IMR-90 (cell line): ENCODE measurements at regions not wholly inside any gene's neighbourhood (a gene's known extent, or its start where the extent isn't known, plus 50 kb on each side); places are given as distances from the start of the nearest gene placed in this dataset.

Experiments
- ATAC-seq: fragments of 200-7000 bp; cut with Tn5 transposase; 2 replicates; pipeline ENCODE4 v1.9.1; 2020; ENCODE audit warnings: low read depth, mild to moderate bottlenecking, moderate library complexity
- BruUV-seq: library from RNA; stranded (reverse); fragments of 400-500 nt; replicated peaks from 2 replicates; lab custom pipeline; 2021; lab: Mats Ljungman, UMichigan
- CTCF ChIA-PET: fragments of 300-600 bp; formaldehyde crosslinking; extraction: SDS; loops from one replicate; lab custom pipeline; 2021; ENCODE audit warnings: antibody characterized with exemption; lab: Yijun Ruan, JAX
- POLR2A ChIA-PET: fragments of 300-600 bp; sonication (Branson Sonifier 250); formaldehyde crosslinking; loops from one replicate; lab custom pipeline; 2022; ENCODE audit warnings: antibody characterized with exemption; ENCODE audit not compliant: unreplicated experiment; lab: Charles Lee
- DNase-seq: peaks from one replicate; pipeline ENCODE4 v3.0.0; 2013
- H2AFZ ChIP-seq: replicated peaks from 2 replicates; pipeline ENCODE3; 2013; ENCODE audit warnings: low read length, mild to moderate bottlenecking; ENCODE audit not compliant: poor library complexity
- H2AK5ac ChIP-seq: 2 replicates; pipeline ENCODE4 v1.6.1; 2013; ENCODE audit warnings: low read depth, low read length, inconsistent platforms
- H2AK9ac ChIP-seq: replicated peaks from 2 replicates; pipeline ENCODE3; 2013; ENCODE audit warnings: mild to moderate bottlenecking, low read depth, low read length, moderate library complexity; ENCODE audit not compliant: poor library complexity
- H2BK120ac ChIP-seq: 2 replicates; pipeline ENCODE4 v1.6.1; 2013; ENCODE audit warnings: low read depth, low read length, inconsistent platforms
- H2BK15ac ChIP-seq: 3 replicates; pipeline ENCODE4 v1.6.1; 2013; ENCODE audit warnings: low read depth, low read length, inconsistent platforms
- H2BK20ac ChIP-seq: 2 replicates; pipeline ENCODE4 v1.6.1; 2013; ENCODE audit warnings: low read depth, mild to moderate bottlenecking, inconsistent platforms, low read length, moderate library complexity
- H2BK5ac ChIP-seq: 2 replicates; pipeline ENCODE4 v1.6.1; 2013; ENCODE audit warnings: mild to moderate bottlenecking, low read depth, low read length, inconsistent platforms; ENCODE audit not compliant: poor library complexity, severe bottlenecking
- H3K14ac ChIP-seq: replicated peaks from 2 replicates; pipeline ENCODE4 v1.6.1; 2013; ENCODE audit warnings: low read depth, low read length, inconsistent platforms
- H3K18ac ChIP-seq: 2 replicates; pipeline ENCODE4 v1.6.1; 2013; ENCODE audit warnings: low read depth, low read length, control low read depth
- H3K23ac ChIP-seq: 2 replicates; pipeline ENCODE4 v1.6.1; 2013; ENCODE audit warnings: low read depth, low read length, inconsistent platforms
- H3K27ac ChIP-seq: 2 replicates; pipeline ENCODE4 v1.5.1; 2013; ENCODE audit warnings: mild to moderate bottlenecking, control low read depth, low read length; ENCODE audit not compliant: insufficient read depth
- H3K27me3 ChIP-seq: 2 replicates; pipeline ENCODE4 v1.6.1; 2013; ENCODE audit warnings: low read length; ENCODE audit not compliant: control insufficient read depth, insufficient read depth
- H3K36me3 ChIP-seq: 2 replicates; pipeline ENCODE4 v1.6.1; 2013; ENCODE audit warnings: low read length, mixed read lengths; ENCODE audit not compliant: control insufficient read depth, insufficient read depth
- H3K4ac ChIP-seq: 2 replicates; pipeline ENCODE4 v1.6.1; 2013; ENCODE audit warnings: low read depth, low read length, inconsistent platforms
- H3K4me1 ChIP-seq: 2 replicates; pipeline ENCODE4 v1.6.1; 2013; ENCODE audit warnings: low read length, mixed read lengths; ENCODE audit not compliant: control insufficient read depth, insufficient read depth
- H3K4me2 ChIP-seq: 2 replicates; pipeline ENCODE4 v1.6.1; 2013; ENCODE audit warnings: low read depth, mild to moderate bottlenecking, control low read depth, low read length, moderate library complexity
- H3K4me3 ChIP-seq: 2 replicates; pipeline ENCODE4 v1.5.1; 2013; ENCODE audit warnings: low read depth, mild to moderate bottlenecking, control low read depth, low read length, moderate library complexity; ENCODE audit not compliant: insufficient read depth
- H3K56ac ChIP-seq: 2 replicates; pipeline ENCODE4 v1.6.1; 2013; ENCODE audit warnings: low read length, inconsistent platforms; ENCODE audit not compliant: insufficient read depth; ENCODE audit errors: extremely low read depth
- H3K79me1 ChIP-seq, 2 experiments: 2 replicates each; pipeline ENCODE4 v1.6.1; 2013; ENCODE audit warnings: low read length in 2 of 2, inconsistent platforms in 1 of 2, low read depth in 1 of 2
- H3K9ac ChIP-seq: 2 replicates; pipeline ENCODE4 v1.6.1; 2013; ENCODE audit warnings: low read depth, low read length, control low read depth
- H3K9me1 ChIP-seq: 2 replicates; pipeline ENCODE4 v1.6.1; 2013; ENCODE audit warnings: low read length, inconsistent platforms; ENCODE audit not compliant: insufficient read depth
- H3K9me3 ChIP-seq: 2 replicates; pipeline ENCODE4 v1.6.1; 2013; ENCODE audit warnings: low read length; ENCODE audit not compliant: control insufficient read depth, insufficient read depth
- H4K20me1 ChIP-seq: 2 replicates; pipeline ENCODE4 v1.6.1; 2013; ENCODE audit warnings: low read length, inconsistent platforms; ENCODE audit not compliant: insufficient read depth
- H4K5ac ChIP-seq: 2 replicates; pipeline ENCODE4 v1.6.1; 2013; ENCODE audit warnings: mild to moderate bottlenecking, low read depth, low read length, control low read depth
- H4K8ac ChIP-seq, 2 experiments: 2 replicates each; pipeline ENCODE4 v1.6.1; 2013; ENCODE audit warnings: low read depth in 2 of 2, low read length in 2 of 2, control low read depth in 1 of 2, inconsistent platforms in 1 of 2
- H4K91ac ChIP-seq: 2 replicates; pipeline ENCODE4 v1.6.1; 2013; ENCODE audit warnings: low read depth, low read length, inconsistent platforms; ENCODE audit not compliant: insufficient read depth
- BHLHE40 ChIP-seq: fragments of 150-350 bp; IDR thresholded peaks from 2 replicates; pipeline ENCODE4 v1.6.1; 2016; ENCODE audit warnings: mild to moderate bottlenecking, low read depth, low read length
- CEBPB ChIP-seq: IDR thresholded peaks from 2 replicates; pipeline ENCODE4 v1.6.1; 2012; ENCODE audit warnings: low read depth, low read length, improper control_type of control experiment
- CHD1 ChIP-seq: IDR thresholded peaks from 2 replicates; pipeline ENCODE4 v1.6.1; 2012; ENCODE audit warnings: low read depth, low read length, improper control_type of control experiment
- CTCF ChIP-seq: conservative IDR thresholded peaks from 2 replicates; pipeline ENCODE4 v1.5.1; 2012; ENCODE audit warnings: mild to moderate bottlenecking, low read depth, low read length, improper control_type of control experiment
- FOS ChIP-seq: fragments of 150-350 bp; IDR thresholded peaks from 2 replicates; pipeline ENCODE4 v1.6.1; 2016; ENCODE audit warnings: low read depth, low read length
- MAFK ChIP-seq: IDR thresholded peaks from 2 replicates; pipeline ENCODE4 v1.6.1; 2012; ENCODE audit warnings: low read depth, low read length, improper control_type of control experiment
- MAZ ChIP-seq: IDR thresholded peaks from 2 replicates; pipeline ENCODE4 v1.6.1; 2012; ENCODE audit warnings: low read depth, mild to moderate bottlenecking, low read length, improper control_type of control experiment, moderate library complexity, borderline replicate concordance
- MXI1 ChIP-seq: IDR thresholded peaks from 2 replicates; pipeline ENCODE4 v1.6.1; 2012; ENCODE audit warnings: low read depth, mild to moderate bottlenecking, low read length, moderate library complexity, borderline replicate concordance
- NFE2L2 ChIP-seq: fragments of 150-350 bp; IDR thresholded peaks from 2 replicates; pipeline ENCODE4 v1.6.1; 2016; ENCODE audit warnings: low read depth, mild to moderate bottlenecking, low read length
- POLR2A ChIP-seq: IDR thresholded peaks from 2 replicates; pipeline ENCODE4 v1.6.1; 2012; ENCODE audit warnings: mild to moderate bottlenecking, low read depth, low read length
- RAD21 ChIP-seq: IDR thresholded peaks from 2 replicates; pipeline ENCODE4 v1.6.1; 2012; ENCODE audit warnings: low read length, improper control_type of control experiment
- RCOR1 ChIP-seq: IDR thresholded peaks from 2 replicates; pipeline ENCODE4 v1.6.1; 2012; ENCODE audit warnings: mild to moderate bottlenecking, low read length, improper control_type of control experiment; ENCODE audit not compliant: insufficient replicate concordance
- RFX5 ChIP-seq: IDR thresholded peaks from 2 replicates; pipeline ENCODE4 v1.8.0; 2012; ENCODE audit warnings: low read depth, mild to moderate bottlenecking, low read length, moderate library complexity
- SMC3 ChIP-seq: fragments of 150-350 bp; IDR thresholded peaks from 2 replicates; pipeline ENCODE4 v1.6.1; 2016; ENCODE audit warnings: low read depth, mild to moderate bottlenecking, antibody characterized with exemption, low read length, moderate library complexity
- USF2 ChIP-seq: fragments of 150-350 bp; IDR thresholded peaks from 2 replicates; pipeline ENCODE4 v1.6.1; 2017; ENCODE audit warnings: mild to moderate bottlenecking, antibody characterized with exemption, low read length, low read depth
- WGBS, 2 experiments: methylation state at CpG; one replicate each; pipeline versions ENCODE4 v1.1.5 to v1.1.7; 2013; ENCODE audit warnings: missing lambda C conversion rate in 2 of 2; ENCODE audit not compliant: insufficient read length in 1 of 2; ENCODE audit errors: extremely low coverage in 2 of 2; 5-methylcytosine and 5-hydroxymethylcytosine counted together
- dilution Hi-C: fragments of 300-500 bp; cut with HindIII; formaldehyde crosslinking; loops from one replicate; pipeline ENCODE4 v1.14.3; 2018; ENCODE audit warnings: low sequenced_read_pairs; ENCODE audit not compliant: unreplicated experiment
- in situ Hi-C: fragments of 300-500 bp; cut with MboI; formaldehyde crosslinking; loops from 3 replicates; pipeline ENCODE4 v1.14.3; 2019; ENCODE audit warnings: low sequenced_read_pairs, inconsistent platforms, mixed read lengths
- intact Hi-C: fragments of 100-400 bp; cut with micrococcal nuclease; formaldehyde crosslinking; loops from 2 replicates; pipeline ENCODE4 v1.10.0; 2022
- TF ChIP-seq, protein P1 (sequence below): fragments of 150-350 bp; IDR thresholded peaks from 2 replicates; pipeline ENCODE4 v1.6.1; 2016; ENCODE audit warnings: low read depth, mild to moderate bottlenecking, low read length, moderate library complexity, borderline replicate concordance

DNA sequence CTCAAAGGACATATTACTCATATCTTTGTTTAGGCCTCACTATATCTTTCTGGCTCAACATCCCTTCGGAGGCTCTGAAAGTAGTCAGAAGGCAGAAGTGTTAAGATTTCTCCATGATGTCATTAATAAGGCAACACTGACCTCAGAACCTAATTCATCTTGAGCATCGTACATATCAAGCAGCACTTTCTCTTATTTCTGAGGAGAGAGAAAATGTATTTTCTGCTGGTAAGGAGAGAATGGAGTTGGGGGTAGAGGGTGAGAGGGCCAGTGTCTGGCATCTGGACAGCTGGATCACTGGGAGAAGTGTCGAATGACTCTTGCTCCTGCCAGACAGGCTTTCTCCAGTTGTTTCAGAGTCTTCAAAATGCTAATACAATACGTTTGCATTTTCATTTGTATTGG is 213.2 kb upstream of the PRICKLE1 start:
- Histone ChIP-seq H2AK9ac (no peak overlapping the region), H4K91ac (no peak overlapping the region), H3K14ac (peak overlapping the region; percentile 10; the same call in 1 of the 2 replicates), H3K36me3 (no peaks in the 10 kb centered on the region), H3K4me3 (no peak overlapping the region), H4K20me1 (no peaks in the 10 kb centered on the region), H2AFZ (no peak overlapping the region), H2BK120ac (peak overlapping the region; percentile 69; the same call in 1 of the 2 replicates), H3K4me2 (peak overlapping the region; percentile 70), H3K9me1 (peaks cover 4% of the 10 kb centered on the region; the same call in 1 of the 2 replicates), H3K27me3 (no peaks in the 10 kb centered on the region), H2BK20ac (peak overlapping the region; percentile 64), H4K5ac (peak overlapping the region; percentile 40; the same call in 1 of the 2 replicates), H3K9ac (no peak overlapping the region), H4K8ac (peak overlapping the region in 1 of 2 experiments; percentile 27; a peak in 2 of 4 replicates), H3K79me1 (no peaks in the 10 kb centered on the region), H3K9me3 (no peaks in the 10 kb centered on the region), H3K23ac (0 out of 2 replicates have a peak overlapping the region, but pooled peaks have one; percentile 31), H3K4ac (peak overlapping the region; percentile 26; the same call in 1 of the 2 replicates), H2BK5ac (peak overlapping the region; percentile 42), H3K18ac (peak overlapping the region; percentile 46; the same call in 1 of the 2 replicates), H3K4me1 (peaks cover 13% of the 10 kb centered on the region), H3K56ac (no peak overlapping the region), H2AK5ac (no peak overlapping the region), H3K27ac (no peak overlapping the region), H2BK15ac (peak overlapping the region; percentile 29; the same call in 1 of the 3 replicates)
- intact Hi-C loops (loop anchor here (10.0 kb wide), 1 partner anchor 218 kb away; the partner anchor contains the start of gene PRICKLE1), in situ Hi-C loops (no loop called here), dilution Hi-C loops (no loop called here)
- ChIA-PET CTCF (no interaction called here), POLR2A (no interaction called here)
- no CpG with 5 or more reads among the region's 4 CpGs for WGBS, 2 experiments
- DNase-seq (peak; percentile 78), ATAC-seq (peak; percentile 63)
- TF ChIP-seq BHLHE40, result no peak
- no peak for TF ChIP-seq CHD1
- no peak for TF ChIP-seq RCOR1
- no peak for TF ChIP-seq NFE2L2
- no peak for TF ChIP-seq USF2
- no peak for TF ChIP-seq FOS
- no peak for TF ChIP-seq SMC3
- no peak for TF ChIP-seq MXI1
- TF ChIP-seq CEBPB, result no peak
- TF ChIP-seq, protein P1, sequence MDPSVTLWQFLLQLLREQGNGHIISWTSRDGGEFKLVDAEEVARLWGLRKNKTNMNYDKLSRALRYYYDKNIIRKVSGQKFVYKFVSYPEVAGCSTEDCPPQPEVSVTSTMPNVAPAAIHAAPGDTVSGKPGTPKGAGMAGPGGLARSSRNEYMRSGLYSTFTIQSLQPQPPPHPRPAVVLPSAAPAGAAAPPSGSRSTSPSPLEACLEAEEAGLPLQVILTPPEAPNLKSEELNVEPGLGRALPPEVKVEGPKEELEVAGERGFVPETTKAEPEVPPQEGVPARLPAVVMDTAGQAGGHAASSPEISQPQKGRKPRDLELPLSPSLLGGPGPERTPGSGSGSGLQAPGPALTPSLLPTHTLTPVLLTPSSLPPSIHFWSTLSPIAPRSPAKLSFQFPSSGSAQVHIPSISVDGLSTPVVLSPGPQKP, result no peak
- no peak for TF ChIP-seq RAD21
- no peak for TF ChIP-seq POLR2A
- TF ChIP-seq MAZ, result no peak
- TF ChIP-seq RFX5, result no peak
- no peak for TF ChIP-seq CTCF
- TF ChIP-seq MAFK, result no peak
- BruUV-seq, result no TSS peak
